OCI-LY7 (cell line): ENCODE measurements at regions not wholly inside any gene's neighbourhood (a gene's known extent, or its start where the extent isn't known, plus 50 kb on each side); places are given as distances from the start of the nearest gene placed in this dataset.

Source experiments
- BruUV-seq: library from RNA; stranded (reverse); fragments of 400-500 nt; replicated peaks from 2 replicates; lab custom pipeline; 2021; lab: Mats Ljungman, UMichigan
- CTCF ChIA-PET: fragments of 300-600 bp; sonication (Branson Sonifier 250); formaldehyde crosslinking; loops from one replicate; lab custom pipeline; 2022; ENCODE audit warnings: antibody characterized with exemption; ENCODE audit not compliant: unreplicated experiment; lab: Charles Lee
- POLR2A ChIA-PET: fragments of 300-600 bp; sonication (Branson Sonifier 250); formaldehyde crosslinking; loops from one replicate; lab custom pipeline; 2022; ENCODE audit warnings: antibody characterized with exemption; lab: Charles Lee
- DNase-seq: peaks from one replicate; pipeline ENCODE4 v3.0.0-alpha.2; 2015; ENCODE audit warnings: low spot score
- H2AFZ ChIP-seq: fragments of 200-600 bp; sonication (generic), shearing (Covaris generic); 2 replicates; pipeline ENCODE4 v1.6.1; 2014; ENCODE audit warnings: mild to moderate bottlenecking, antibody characterized with exemption, low read length, moderate library complexity
- H3K27ac ChIP-seq: fragments of 200-600 bp; sonication (generic); 2 replicates; pipeline ENCODE4 v1.5.1; 2014; ENCODE audit warnings: mixed run types, low read depth, mild to moderate bottlenecking, moderate library complexity, low read length, inconsistent platforms; ENCODE audit not compliant: poor library complexity, severe bottlenecking
- H3K36me3 ChIP-seq: fragments of 200-600 bp; sonication (generic); 2 replicates; pipeline ENCODE4 v1.6.1; 2014; ENCODE audit warnings: mild to moderate bottlenecking, antibody characterized with exemption, low read length, moderate library complexity, mixed read lengths; ENCODE audit not compliant: insufficient read depth
- H3K4me1 ChIP-seq: fragments of 200-600 bp; sonication (generic); 2 replicates; pipeline ENCODE4 v1.5.1; 2014; ENCODE audit warnings: mild to moderate bottlenecking, low read length; ENCODE audit not compliant: insufficient read depth, poor library complexity, severe bottlenecking
- H3K4me2 ChIP-seq: fragments of 200-600 bp; sonication (generic); 2 replicates; pipeline ENCODE4 v1.6.1; 2014; ENCODE audit warnings: mild to moderate bottlenecking, low read length
- H3K4me3 ChIP-seq: fragments of 200-600 bp; sonication (generic); 2 replicates; pipeline ENCODE4 v1.5.1; 2014; ENCODE audit warnings: mild to moderate bottlenecking, low read depth, low read length; ENCODE audit not compliant: poor library complexity, severe bottlenecking
- H3K79me2 ChIP-seq: fragments of 200-600 bp; sonication (generic); 2 replicates; pipeline ENCODE4 v1.6.1; 2016; ENCODE audit warnings: low read depth, mild to moderate bottlenecking, low read length, moderate library complexity, mixed read lengths; ENCODE audit not compliant: insufficient read depth
- H3K9me2 ChIP-seq: fragments of 200-600 bp; sonication (generic); 2 replicates; pipeline ENCODE4 v1.6.1; 2016; ENCODE audit warnings: mild to moderate bottlenecking, low read length, mixed read lengths; ENCODE audit not compliant: insufficient read depth
- H3K9me3 ChIP-seq: fragments of 200-600 bp; sonication (generic); 2 replicates; pipeline ENCODE4 v1.6.1; 2014; ENCODE audit warnings: mild to moderate bottlenecking, mixed run types, low read length, mixed read lengths
- H4K20me1 ChIP-seq: fragments of 200-600 bp; sonication (generic); 2 replicates; pipeline ENCODE4 v1.6.1; 2014; ENCODE audit warnings: mild to moderate bottlenecking, antibody characterized with exemption, low read length, moderate library complexity, mixed read lengths; ENCODE audit not compliant: insufficient read depth
- EZH2phosphoT487 ChIP-seq: fragments of 200-600 bp; sonication (generic); IDR thresholded peaks from 2 replicates; pipeline ENCODE4 v1.6.1; 2018; ENCODE audit warnings: low read depth, borderline replicate concordance, mild to moderate bottlenecking, mixed run types, antibody characterized with exemption, low read length, moderate library complexity, mixed read lengths
- intact Hi-C: fragments of 100-400 bp; cut with micrococcal nuclease; formaldehyde crosslinking; loops from one replicate; pipeline ENCODE4 v1.10.0; 2022; ENCODE audit not compliant: unreplicated experiment
- TF ChIP-seq, protein P1 (sequence below): fragments of 200-600 bp; sonication (generic); conservative IDR thresholded peaks from 2 replicates; pipeline ENCODE4 v1.5.1; 2014; ENCODE audit warnings: mild to moderate bottlenecking, antibody characterized with exemption, low read length, moderate library complexity, mixed read lengths

DNA sequence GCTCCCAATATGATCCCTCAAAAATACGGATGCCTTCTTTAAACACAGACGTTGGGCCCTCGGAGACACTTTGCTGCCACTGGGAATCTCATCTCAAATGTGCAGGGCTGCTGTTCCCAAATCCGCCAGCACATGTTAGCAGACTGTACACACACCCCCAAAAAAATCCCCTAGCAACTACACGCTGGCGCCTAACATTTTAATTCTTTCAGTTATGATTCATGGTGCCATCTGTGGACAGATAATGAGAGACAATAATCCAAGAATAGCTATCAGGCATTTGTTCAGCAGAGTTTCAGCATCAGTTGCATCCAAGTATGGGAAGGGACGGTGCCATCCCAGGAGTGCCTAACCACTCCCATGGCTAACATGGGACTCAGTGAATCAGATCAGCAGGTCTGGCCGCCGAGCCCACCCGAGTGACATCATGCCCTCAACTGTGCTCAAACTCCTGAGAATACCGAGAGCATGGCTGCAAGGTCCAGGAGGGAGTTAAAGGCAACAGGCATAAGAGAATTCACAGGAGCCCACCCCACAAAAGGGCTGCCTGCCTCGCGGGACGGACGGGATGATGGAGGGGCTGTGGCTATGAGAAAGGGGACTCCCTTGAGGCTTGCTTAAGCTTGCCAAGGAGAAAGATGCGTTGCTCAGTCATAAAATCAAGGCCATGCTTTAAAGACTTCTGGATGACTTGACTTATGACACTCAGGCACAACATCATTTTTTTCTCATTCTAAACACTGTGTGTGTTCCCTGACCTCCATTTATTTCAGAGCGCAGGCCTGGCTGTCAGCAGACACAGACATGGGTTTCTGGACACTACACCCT is 337.0 kb downstream of the SHANK2 start:
- Histone ChIP-seq H3K9me3 (no peaks in the 10 kb centered on the region), H3K79me2 (no peaks in the 10 kb centered on the region), H3K27ac (no peak overlapping the region), H3K36me3 (no peaks in the 10 kb centered on the region), H3K4me2 (no peak overlapping the region), H3K4me3 (no peak overlapping the region), H4K20me1 (no peaks in the 10 kb centered on the region), H3K4me1 (no peaks in the 10 kb centered on the region), H3K9me2 (no peaks in the 10 kb centered on the region), H2AFZ (no peak overlapping the region)
- intact Hi-C loops = no loop called here
- DNase-seq = no peak
- ChIA-PET CTCF (no interaction called here), POLR2A (no interaction called here)
- no TSS peak for BruUV-seq
- no peak for TF ChIP-seq EZH2phosphoT487
- TF ChIP-seq, protein P1, sequence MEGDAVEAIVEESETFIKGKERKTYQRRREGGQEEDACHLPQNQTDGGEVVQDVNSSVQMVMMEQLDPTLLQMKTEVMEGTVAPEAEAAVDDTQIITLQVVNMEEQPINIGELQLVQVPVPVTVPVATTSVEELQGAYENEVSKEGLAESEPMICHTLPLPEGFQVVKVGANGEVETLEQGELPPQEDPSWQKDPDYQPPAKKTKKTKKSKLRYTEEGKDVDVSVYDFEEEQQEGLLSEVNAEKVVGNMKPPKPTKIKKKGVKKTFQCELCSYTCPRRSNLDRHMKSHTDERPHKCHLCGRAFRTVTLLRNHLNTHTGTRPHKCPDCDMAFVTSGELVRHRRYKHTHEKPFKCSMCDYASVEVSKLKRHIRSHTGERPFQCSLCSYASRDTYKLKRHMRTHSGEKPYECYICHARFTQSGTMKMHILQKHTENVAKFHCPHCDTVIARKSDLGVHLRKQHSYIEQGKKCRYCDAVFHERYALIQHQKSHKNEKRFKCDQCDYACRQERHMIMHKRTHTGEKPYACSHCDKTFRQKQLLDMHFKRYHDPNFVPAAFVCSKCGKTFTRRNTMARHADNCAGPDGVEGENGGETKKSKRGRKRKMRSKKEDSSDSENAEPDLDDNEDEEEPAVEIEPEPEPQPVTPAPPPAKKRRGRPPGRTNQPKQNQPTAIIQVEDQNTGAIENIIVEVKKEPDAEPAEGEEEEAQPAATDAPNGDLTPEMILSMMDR = no peak

DNA sequence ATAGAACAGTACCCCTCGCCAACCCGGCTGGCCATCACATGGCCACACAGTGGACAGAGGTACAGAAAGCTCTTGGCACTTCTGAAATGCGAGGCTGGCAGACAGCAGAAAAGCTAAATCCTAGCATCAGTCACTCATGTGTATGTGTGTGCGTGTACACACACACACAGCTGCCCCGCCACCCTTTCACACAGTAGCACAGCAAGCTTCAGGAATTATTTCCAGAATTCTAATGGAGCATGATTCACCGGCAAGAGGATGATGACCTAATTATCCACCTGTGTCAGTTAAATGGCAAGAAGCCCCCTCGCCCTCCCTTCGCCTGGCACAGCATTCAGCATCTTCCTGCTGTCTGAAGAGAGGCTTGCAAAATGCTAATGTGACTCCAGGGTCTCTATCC is 336.0 kb downstream of the SHANK2 start:
- no TSS peak for BruUV-seq
- POLR2A ChIA-PET = no interaction called here
- Histone ChIP-seq H3K27ac (no peak overlapping the region), H3K36me3 (no peaks in the 10 kb centered on the region), H3K4me3 (no peak overlapping the region), H4K20me1 (no peaks in the 10 kb centered on the region), H3K4me2 (no peak overlapping the region), H3K4me1 (no peaks in the 10 kb centered on the region), H3K79me2 (no peaks in the 10 kb centered on the region), H3K9me2 (no peaks in the 10 kb centered on the region), H2AFZ (no peak overlapping the region), H3K9me3 (no peaks in the 10 kb centered on the region)
- DNase-seq = no peak
- intact Hi-C loops = no loop called here
- TF ChIP-seq, protein P1 = no peak
- no peak for TF ChIP-seq EZH2phosphoT487
- CTCF ChIA-PET = no interaction called here

DNA sequence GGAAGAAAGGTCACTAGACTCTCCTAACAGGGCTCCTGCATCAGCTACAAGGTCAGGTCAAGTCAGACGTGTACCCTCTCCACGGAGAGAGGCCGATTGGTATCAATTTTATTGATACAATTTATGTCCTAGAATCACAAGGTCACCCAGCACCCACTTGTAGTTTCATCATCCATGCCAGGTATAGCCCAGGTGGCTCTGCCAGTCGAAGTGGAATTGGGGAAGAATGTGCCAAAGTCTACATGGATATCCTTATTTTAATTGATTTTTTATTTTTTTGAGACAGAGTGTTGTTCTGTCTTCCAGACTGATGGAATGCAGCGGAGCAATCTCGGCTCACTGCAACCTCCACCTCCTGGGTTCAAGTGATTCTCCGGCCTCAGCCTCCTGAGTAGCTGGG is 334.1 kb downstream of the SHANK2 start:
- Histone ChIP-seq H3K9me2 (no peaks in the 10 kb centered on the region), H3K4me2 (no peak overlapping the region), H2AFZ (no peak overlapping the region), H3K36me3 (no peaks in the 10 kb centered on the region), H3K27ac (no peak overlapping the region), H3K9me3 (no peaks in the 10 kb centered on the region), H3K4me3 (no peak overlapping the region), H3K79me2 (no peaks in the 10 kb centered on the region), H4K20me1 (no peaks in the 10 kb centered on the region), H3K4me1 (no peaks in the 10 kb centered on the region)
- no peak for DNase-seq
- no TSS peak for BruUV-seq
- TF ChIP-seq EZH2phosphoT487 = no peak
- intact Hi-C loops = no loop called here
- CTCF ChIA-PET = no interaction called here
- POLR2A ChIA-PET = no interaction called here
